ENCODE measurements at regions not wholly inside any gene's neighbourhood (a gene's known extent, or its start where the extent isn't known, plus 50 kb on each side); places are given as distances from the start of the nearest gene placed in this dataset.
A peak's percentile ranks its signal among the peaks of the same experiment; 100 is the strongest.

DNA sequence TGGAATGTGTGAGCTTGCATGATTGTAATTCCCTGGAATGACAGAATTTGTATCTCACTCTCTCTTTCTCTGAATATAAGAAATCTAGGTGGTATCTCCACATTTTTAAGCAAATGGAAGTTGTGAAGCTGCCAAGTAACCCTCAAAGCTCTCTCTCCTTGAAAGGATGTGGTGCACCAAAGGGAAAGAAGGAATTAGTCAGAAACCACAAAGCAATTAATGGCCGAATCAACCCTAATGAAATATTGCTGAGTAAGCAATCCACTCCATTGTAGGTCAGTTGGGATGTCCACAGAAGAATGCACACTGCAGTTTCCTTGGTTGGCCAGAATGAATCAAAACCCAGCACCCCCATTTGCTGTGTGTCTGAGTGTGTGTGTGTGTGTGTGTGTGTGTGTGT lies 153.5 kb downstream of the KCNA5 start:
- H3K9me3 Mint-ChIP-seq (ENCODE audit: low read depth) = no peaks in the 10 kb centered on the region
- peaks cover 82% of the 10 kb centered on the region for H3K27me3 Mint-ChIP-seq
- DNase-seq (ENCODE audit: low spot score, unreplicated experiment) = no peak
- peaks cover 14% of the 10 kb centered on the region for H3K4me1 Mint-ChIP-seq (ENCODE audit: low read depth)
- TF ChIP-seq, protein P1, sequence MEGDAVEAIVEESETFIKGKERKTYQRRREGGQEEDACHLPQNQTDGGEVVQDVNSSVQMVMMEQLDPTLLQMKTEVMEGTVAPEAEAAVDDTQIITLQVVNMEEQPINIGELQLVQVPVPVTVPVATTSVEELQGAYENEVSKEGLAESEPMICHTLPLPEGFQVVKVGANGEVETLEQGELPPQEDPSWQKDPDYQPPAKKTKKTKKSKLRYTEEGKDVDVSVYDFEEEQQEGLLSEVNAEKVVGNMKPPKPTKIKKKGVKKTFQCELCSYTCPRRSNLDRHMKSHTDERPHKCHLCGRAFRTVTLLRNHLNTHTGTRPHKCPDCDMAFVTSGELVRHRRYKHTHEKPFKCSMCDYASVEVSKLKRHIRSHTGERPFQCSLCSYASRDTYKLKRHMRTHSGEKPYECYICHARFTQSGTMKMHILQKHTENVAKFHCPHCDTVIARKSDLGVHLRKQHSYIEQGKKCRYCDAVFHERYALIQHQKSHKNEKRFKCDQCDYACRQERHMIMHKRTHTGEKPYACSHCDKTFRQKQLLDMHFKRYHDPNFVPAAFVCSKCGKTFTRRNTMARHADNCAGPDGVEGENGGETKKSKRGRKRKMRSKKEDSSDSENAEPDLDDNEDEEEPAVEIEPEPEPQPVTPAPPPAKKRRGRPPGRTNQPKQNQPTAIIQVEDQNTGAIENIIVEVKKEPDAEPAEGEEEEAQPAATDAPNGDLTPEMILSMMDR (IDR thresholded peaks at IDR 0.05; ENCODE audit: unreplicated experiment) = no peak
- no peaks in the 10 kb centered on the region for H3K36me3 Mint-ChIP-seq (ENCODE audit: insufficient read depth)
- H3K27ac Mint-ChIP-seq = no peak overlapping the region
- H3K4me3 Mint-ChIP-seq (ENCODE audit: low read depth) = no peak overlapping the region

DNA sequence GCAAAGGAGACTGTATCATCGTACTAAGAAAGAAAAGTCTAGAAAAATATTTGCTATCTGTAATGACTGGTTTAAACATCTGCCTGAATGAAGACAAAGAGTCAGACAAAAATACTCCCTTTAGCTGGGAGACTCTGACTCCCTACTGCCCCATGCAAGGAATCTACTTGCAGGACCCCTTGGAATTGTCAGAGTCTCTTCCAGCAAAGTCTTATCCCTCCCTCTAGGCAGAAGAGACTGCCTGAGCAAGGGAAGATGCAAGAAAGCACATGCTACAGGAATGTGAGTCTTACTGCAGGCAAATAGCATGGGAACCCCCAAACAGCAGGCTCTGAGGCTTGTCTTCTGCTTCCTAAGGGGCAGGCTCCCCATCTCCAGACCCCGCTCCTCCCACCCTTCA lies 154.0 kb downstream of the KCNA5 start:
- Mint-ChIP-seq H3K9me3 (ENCODE audit: low read depth) (no peaks in the 10 kb centered on the region), H3K4me3 (ENCODE audit: low read depth) (no peak overlapping the region), H3K27me3 (peaks cover 80% of the 10 kb centered on the region), H3K4me1 (ENCODE audit: low read depth) (peaks cover 18% of the 10 kb centered on the region), H3K36me3 (ENCODE audit: insufficient read depth) (no peaks in the 10 kb centered on the region), H3K27ac (no peak overlapping the region)
- TF ChIP-seq, protein P1 (IDR thresholded peaks at IDR 0.05; ENCODE audit: unreplicated experiment) = no peak
- DNase-seq (ENCODE audit: low spot score, unreplicated experiment) = no peak

DNA sequence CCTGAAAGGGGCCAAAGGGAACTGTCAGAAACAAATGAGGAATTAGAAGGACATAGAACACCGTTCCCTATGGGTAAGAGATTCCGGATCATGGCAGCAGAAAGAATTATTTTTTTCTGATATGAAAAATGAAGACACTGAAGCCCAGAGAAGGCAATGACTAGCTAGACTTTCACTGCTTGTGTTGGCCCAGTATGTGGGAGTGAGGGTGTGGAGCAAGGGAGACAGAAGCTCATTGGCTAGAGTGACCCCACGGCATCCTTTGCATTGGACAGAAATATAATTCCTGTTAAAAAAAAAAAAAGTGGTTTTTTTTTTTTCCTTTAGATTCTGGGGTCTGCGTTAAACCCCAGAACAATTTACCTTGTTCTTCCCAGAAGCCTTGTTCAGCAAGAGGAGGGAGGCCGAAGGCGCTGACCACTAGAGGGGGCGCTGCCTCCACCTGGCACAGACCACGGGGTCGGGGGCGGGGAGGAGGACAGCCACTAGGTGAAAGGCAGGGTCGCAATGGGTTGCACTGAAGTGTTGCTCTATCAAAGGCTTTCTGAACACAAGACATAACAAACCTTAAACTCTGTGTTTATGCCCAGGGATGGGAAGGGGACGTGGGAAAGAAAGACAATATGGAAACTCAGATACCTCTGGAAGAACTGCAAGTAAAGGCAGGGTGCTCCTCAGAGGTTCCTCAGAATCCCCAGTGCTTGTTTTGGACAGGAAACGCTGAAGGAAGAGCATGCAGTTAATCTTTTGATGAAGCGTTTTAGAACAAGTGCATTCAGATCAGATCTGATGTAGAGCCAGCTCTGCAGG lies 156.8 kb downstream of the KCNA5 start:
- TF ChIP-seq, protein P1 (IDR thresholded peaks at IDR 0.05; ENCODE audit: unreplicated experiment) = peak; percentile 99
- Mint-ChIP-seq H3K4me1 (ENCODE audit: low read depth) (peaks cover 27% of the 10 kb centered on the region), H3K27me3 (peaks cover 71% of the 10 kb centered on the region), H3K36me3 (ENCODE audit: insufficient read depth) (no peaks in the 10 kb centered on the region), H3K27ac (no peak overlapping the region), H3K9me3 (ENCODE audit: low read depth) (no peaks in the 10 kb centered on the region), H3K4me3 (ENCODE audit: low read depth) (peak overlapping the region; percentile 8)
- peak; percentile 88 for DNase-seq (ENCODE audit: low spot score, unreplicated experiment)

DNA sequence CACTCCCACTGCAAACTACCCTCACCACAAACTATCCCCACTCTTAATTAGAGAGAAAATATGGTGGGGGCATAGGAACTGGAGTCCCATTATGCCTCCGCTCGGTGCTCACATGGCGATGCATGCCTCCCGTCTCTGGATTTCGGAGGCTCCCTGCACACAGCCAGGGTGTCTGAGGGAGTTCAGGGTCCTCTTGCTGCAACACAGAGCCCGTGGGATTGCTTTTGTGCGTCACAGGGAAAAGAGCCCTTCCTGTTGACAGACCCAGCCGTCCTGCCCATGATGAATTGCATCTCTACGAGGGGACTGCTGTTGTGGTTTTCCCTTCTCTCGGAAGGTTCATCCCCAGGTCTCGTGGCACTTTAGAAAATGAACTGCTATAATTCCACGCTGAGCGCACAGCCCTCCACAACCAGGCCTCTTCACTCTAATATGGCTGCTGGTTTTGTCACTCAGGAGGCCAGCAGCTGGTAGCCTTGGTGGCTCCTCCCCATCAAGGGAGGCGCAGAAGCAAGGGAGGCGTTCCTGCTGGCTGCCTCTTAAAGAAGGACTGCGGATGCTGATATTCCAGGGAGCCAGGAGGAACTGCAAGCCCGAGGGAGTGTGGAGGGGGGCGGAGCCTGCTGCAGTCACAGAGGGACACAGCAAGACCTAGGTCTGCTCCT lies 158.0 kb downstream of the KCNA5 start:
- H3K27ac Mint-ChIP-seq = no peak overlapping the region
- peaks cover 77% of the 10 kb centered on the region for H3K27me3 Mint-ChIP-seq
- no peaks in the 10 kb centered on the region for H3K9me3 Mint-ChIP-seq (ENCODE audit: low read depth)
- no peak for DNase-seq (ENCODE audit: low spot score, unreplicated experiment)
- H3K36me3 Mint-ChIP-seq (ENCODE audit: insufficient read depth) = no peaks in the 10 kb centered on the region
- TF ChIP-seq, protein P1 (IDR thresholded peaks at IDR 0.05; ENCODE audit: unreplicated experiment) = no peak
- peaks cover 27% of the 10 kb centered on the region for H3K4me1 Mint-ChIP-seq (ENCODE audit: low read depth)
- H3K4me3 Mint-ChIP-seq (ENCODE audit: low read depth) = no peak overlapping the region

DNA sequence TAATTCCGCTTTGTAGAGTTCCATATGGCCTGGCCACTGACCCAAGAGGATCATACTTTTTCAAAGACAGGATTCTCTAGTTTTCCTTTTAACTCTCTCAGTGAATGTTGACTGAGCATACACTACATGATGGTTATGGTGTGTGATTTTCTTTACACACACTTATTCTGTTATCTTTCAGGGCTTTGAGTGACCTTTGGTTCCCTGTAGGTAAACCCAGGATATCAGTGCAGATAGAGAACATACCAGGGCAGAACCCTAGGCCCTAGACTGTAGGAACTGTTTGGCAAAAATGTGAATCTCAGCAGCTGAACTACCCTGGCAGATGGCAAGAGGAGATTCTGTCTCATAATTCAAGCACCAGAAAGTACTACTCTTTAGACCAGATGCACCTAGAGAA lies 159.6 kb downstream of the KCNA5 start:
- Mint-ChIP-seq H3K36me3 (ENCODE audit: insufficient read depth) (no peaks in the 10 kb centered on the region), H3K4me3 (ENCODE audit: low read depth) (no peak overlapping the region), H3K4me1 (ENCODE audit: low read depth) (peaks cover 27% of the 10 kb centered on the region), H3K27me3 (peaks cover 72% of the 10 kb centered on the region), H3K9me3 (ENCODE audit: low read depth) (no peaks in the 10 kb centered on the region), H3K27ac (no peak overlapping the region)
- DNase-seq (ENCODE audit: low spot score, unreplicated experiment) = no peak
- TF ChIP-seq, protein P1 (IDR thresholded peaks at IDR 0.05; ENCODE audit: unreplicated experiment) = no peak
